KMS-11 (cell line): ENCODE measurements at regions not wholly inside any gene's neighbourhood (a gene's known extent, or its start where the extent isn't known, plus 50 kb on each side); places are given as distances from the start of the nearest gene placed in this dataset.

Source experiments
- H2AFZ ChIP-seq: fragments of 200-600 bp; sonication (generic); 2 replicates; pipeline ENCODE4 v1.6.1; 2016; ENCODE audit warnings: antibody characterized with exemption, mixed run types, low read depth
- H3K27ac ChIP-seq: fragments of 200-600 bp; sonication (generic); 2 replicates; pipeline ENCODE4 v1.6.1; 2016; ENCODE audit warnings: mild to moderate bottlenecking, mixed run types
- H3K27me3 ChIP-seq: fragments of 200-600 bp; sonication (generic); 2 replicates; pipeline ENCODE4 v1.6.1; 2017; ENCODE audit warnings: mild to moderate bottlenecking, low read depth, mixed run types, moderate library complexity; ENCODE audit not compliant: insufficient read depth
- H3K36me3 ChIP-seq: fragments of 200-600 bp; sonication (generic); 2 replicates; pipeline ENCODE4 v1.6.1; 2017; ENCODE audit warnings: mild to moderate bottlenecking, mixed run types; ENCODE audit not compliant: insufficient read depth
- H3K4me1 ChIP-seq: fragments of 200-600 bp; sonication (generic); 2 replicates; pipeline ENCODE4 v1.6.1; 2016; ENCODE audit warnings: mild to moderate bottlenecking, low read depth, mixed run types; ENCODE audit not compliant: poor library complexity, severe bottlenecking
- H3K4me2 ChIP-seq: fragments of 200-600 bp; sonication (generic); 2 replicates; pipeline ENCODE4 v1.7.0; 2016; ENCODE audit warnings: mild to moderate bottlenecking, mixed run types
- H3K4me3 ChIP-seq: fragments of 200-600 bp; sonication (generic); IDR thresholded peaks from 2 replicates; pipeline ENCODE4 v1.6.1; 2017; ENCODE audit warnings: low read depth, low read length, mixed read lengths; ENCODE audit not compliant: insufficient read depth
- H3K79me2 ChIP-seq: fragments of 200-600 bp; sonication (generic); 2 replicates; pipeline ENCODE4 v1.6.1; 2016; ENCODE audit warnings: low read depth, mixed run types; ENCODE audit not compliant: insufficient read depth
- H3K9ac ChIP-seq: fragments of 200-600 bp; sonication (generic); 2 replicates; pipeline ENCODE4 v1.6.1; 2016; ENCODE audit warnings: mild to moderate bottlenecking, mixed run types
- H4K20me1 ChIP-seq: fragments of 200-600 bp; sonication (generic); 2 replicates; pipeline ENCODE4 v1.6.1; 2016; ENCODE audit warnings: mild to moderate bottlenecking, mixed run types; ENCODE audit not compliant: insufficient read depth
- CTCF ChIP-seq: fragments of 200-600 bp; sonication (generic); conservative IDR thresholded peaks from 2 replicates; pipeline ENCODE4 v1.6.1; 2017; ENCODE audit warnings: low read depth, mild to moderate bottlenecking, antibody characterized with exemption, low read length, moderate library complexity, mixed read lengths

- no peak overlapping the region for H2AFZ ChIP-seq
Measured at GRCh38 chr14:104331871-104332605, 193.7 kb downstream of the KIF26A start.

GRCh38 chr14:104332634-104333270 lies 194.4 kb downstream of the KIF26A start:
- Histone ChIP-seq H3K27me3 (peaks cover 5% of the 10 kb centered on the region; the same call in 1 of the 2 replicates), H3K79me2 (no peaks in the 10 kb centered on the region), H2AFZ (no peak overlapping the region), H4K20me1 (no peaks in the 10 kb centered on the region), H3K4me3 (no peak overlapping the region), H3K4me2 (no peak overlapping the region), H3K4me1 (no peaks in the 10 kb centered on the region), H3K36me3 (no peaks in the 10 kb centered on the region), H3K9ac (no peak overlapping the region), H3K27ac (no peak overlapping the region)
- TF ChIP-seq CTCF = no peak

More at GRCh38 chr14:104331871-104332605, 193.7 kb downstream of the KIF26A start:
- no peak overlapping the region for H3K9ac ChIP-seq
- H3K27ac ChIP-seq = no peak overlapping the region
- no peaks in the 10 kb centered on the region for H3K36me3 ChIP-seq
- H3K4me3 ChIP-seq = no peak overlapping the region
- H3K79me2 ChIP-seq = no peaks in the 10 kb centered on the region
- H3K27me3 ChIP-seq = peaks cover 5% of the 10 kb centered on the region; the same call in 1 of the 2 replicates
- TF ChIP-seq CTCF = peak; percentile 26; the same call in 1 of the 2 replicates
- no peaks in the 10 kb centered on the region for H3K4me1 ChIP-seq
- H4K20me1 ChIP-seq = no peaks in the 10 kb centered on the region
- no peak overlapping the region for H3K4me2 ChIP-seq

- TF ChIP-seq CTCF = no peak
- H3K27me3 ChIP-seq = peaks cover 5% of the 10 kb centered on the region; the same call in 1 of the 2 replicates
- no peaks in the 10 kb centered on the region for H3K79me2 ChIP-seq
- H4K20me1 ChIP-seq = no peaks in the 10 kb centered on the region
- no peaks in the 10 kb centered on the region for H3K36me3 ChIP-seq
- no peaks in the 10 kb centered on the region for H3K4me1 ChIP-seq
- no peak overlapping the region for H3K27ac ChIP-seq
- no peak overlapping the region for H3K4me3 ChIP-seq
- no peak overlapping the region for H3K9ac ChIP-seq
- no peak overlapping the region for H3K4me2 ChIP-seq
- no peak overlapping the region for H2AFZ ChIP-seq
Measured at GRCh38 chr14:104333646-104334423, 195.4 kb downstream of the KIF26A start.

GRCh38 chr14:104334424-104335161 lies 196.2 kb downstream of the KIF26A start:
- H3K4me3 ChIP-seq = no peak overlapping the region
- H3K9ac ChIP-seq = no peak overlapping the region
- no peak overlapping the region for H2AFZ ChIP-seq
- H3K4me1 ChIP-seq = no peaks in the 10 kb centered on the region
- no peak overlapping the region for H3K27ac ChIP-seq
- no peak for TF ChIP-seq CTCF
- H3K36me3 ChIP-seq = no peaks in the 10 kb centered on the region
- H4K20me1 ChIP-seq = no peaks in the 10 kb centered on the region
- peaks cover 5% of the 10 kb centered on the region; the same call in 1 of the 2 replicates for H3K27me3 ChIP-seq
- no peak overlapping the region for H3K4me2 ChIP-seq
- H3K79me2 ChIP-seq = no peaks in the 10 kb centered on the region
